ENCODE measurements at regions not wholly inside any gene's neighbourhood (a gene's known extent, or its start where the extent isn't known, plus 50 kb on each side); places are given as distances from the start of the nearest gene placed in this dataset.
"Not testable (repeated sequence)": the region's sequence is repeated elsewhere in the genome, so short reads cannot be mapped to it uniquely, and the experiment has no call there.

GRCh38 chr14:83023369-83023768 lies 1489.7 kb upstream of the SEL1L start:
- no peak for DNase-seq

DNA sequence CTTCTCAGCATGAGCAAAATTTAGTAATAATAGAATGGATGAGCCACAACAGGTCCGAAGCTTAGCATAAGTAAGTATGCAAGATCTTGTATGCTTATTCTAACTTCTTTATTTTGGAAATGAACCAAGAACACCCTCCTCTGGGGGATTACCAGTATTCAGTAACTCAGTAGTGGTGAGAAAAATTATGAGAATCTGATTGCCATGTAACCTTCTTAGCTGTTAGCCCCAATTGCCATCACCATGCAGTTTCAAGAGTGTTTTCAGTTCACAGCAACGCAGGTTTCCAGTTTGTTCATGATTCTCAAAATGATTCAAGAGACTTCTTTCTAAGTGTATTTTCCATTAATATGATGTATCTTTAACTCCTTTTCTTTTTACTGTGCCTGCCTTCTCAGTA lies 1507.6 kb upstream of the SEL1L start:
- DNase-seq, result no peak

GRCh38 chr14:83042858-83043257 lies 1509.2 kb upstream of the SEL1L start:
- no peak for DNase-seq

DNA sequence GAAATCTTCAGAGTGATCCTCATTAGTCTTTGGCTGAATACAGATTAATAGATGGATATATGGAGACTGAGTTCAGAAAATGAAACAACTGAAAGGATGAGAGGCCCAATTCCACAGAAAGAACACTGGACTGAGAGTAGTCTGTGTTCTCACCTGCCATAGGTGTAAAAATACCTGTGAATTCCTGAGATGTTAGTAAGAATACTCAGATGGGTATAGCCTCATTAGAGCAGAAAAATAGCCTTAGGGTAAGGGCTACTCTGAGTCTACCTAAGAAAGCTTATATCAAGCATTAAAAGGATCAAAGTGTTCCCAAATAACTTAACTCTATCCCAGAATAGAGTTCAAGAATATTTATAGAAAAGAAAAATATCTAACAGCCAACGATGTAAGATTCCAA lies 1510.3 kb upstream of the SEL1L start:
- DNase-seq, result no peak

DNA sequence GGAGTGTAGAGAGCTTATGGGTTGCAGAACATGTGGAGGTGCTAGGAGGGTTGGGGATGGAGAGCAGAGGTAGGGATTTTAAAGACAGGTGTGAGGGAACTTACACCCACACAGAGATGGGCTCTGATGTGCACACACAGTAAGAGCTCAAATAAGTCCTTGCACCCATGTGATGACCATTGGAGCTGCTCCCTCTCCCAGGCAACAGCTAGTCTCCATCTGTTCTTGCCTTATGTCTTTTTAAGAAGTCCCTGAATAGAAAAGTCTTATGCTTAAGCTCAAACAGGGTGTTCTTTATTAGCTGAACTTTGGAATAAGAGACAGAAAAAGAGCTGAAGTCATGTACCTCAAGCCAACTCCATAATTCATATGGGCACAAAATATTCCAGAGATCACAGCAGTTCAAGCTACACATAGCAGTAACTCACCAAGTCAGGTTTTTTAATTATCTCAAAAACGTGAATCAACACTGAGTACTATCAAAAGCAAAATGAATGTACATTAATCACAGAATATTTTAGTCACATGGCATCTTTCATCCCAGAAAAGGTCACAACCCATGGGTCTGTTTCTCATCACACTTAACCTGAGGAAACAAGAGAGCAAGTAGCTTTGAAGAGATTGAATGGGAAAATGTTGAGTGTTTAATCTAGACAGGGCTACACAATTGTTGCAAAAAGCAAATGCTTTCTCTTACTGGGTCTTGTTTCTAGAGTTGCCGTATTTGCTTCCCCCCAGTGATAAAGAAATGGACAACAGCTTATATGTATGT lies 1513.6 kb upstream of the SEL1L start:
- DNase-seq, result no peak

DNA sequence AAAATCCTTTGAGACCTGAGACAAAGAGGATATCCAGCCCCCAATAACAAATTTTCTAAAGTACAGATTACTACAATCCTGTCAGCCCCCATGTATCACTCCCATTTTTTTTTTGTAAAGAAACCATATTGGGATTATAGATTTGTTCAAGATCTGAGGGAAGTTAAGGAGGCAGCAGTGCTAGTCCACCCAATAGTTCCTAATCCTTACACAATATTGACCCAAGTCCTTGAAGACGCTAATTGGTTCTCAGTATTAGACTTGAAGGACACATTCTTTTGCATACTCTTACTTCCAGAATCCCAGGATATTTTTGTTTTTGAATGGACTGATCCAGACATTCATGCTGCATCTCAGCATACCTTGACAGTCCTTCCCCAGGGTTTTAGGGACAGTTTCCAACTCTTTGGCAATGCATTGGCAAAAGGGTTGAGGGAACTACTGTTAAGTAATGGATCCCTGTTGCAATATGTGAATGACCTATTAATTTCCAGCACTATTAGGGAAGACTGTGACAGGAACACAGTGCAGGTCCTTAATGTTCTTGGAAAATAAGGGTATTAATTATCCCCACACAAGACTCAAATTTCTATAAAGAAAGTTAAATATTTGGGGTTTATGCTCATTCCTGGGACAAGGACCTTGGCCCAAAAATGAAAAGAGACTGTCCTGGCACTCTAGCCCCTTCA lies 1519.5 kb upstream of the SEL1L start:
- no peak for DNase-seq

DNA sequence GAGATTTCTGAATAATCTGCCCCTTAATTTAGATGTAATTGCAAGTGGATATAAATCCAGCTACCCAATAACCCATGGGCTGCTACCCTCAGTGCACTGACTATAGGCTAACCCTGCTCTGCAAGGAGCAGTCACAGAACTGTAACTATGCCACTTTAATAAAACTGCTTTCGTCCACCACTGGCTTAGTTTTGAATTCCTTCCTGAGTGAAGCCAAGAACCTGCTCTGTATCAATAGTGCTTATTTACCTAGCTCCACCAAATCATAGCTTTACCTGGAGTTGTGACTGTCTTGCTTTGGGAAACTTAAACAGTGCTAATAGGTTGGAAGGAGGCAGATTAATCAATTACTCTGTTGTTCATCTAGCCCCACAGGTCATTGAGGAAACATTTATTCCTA lies 1524.4 kb upstream of the SEL1L start:
- DNase-seq, result no peak

- no peak for DNase-seq
Measured at GRCh38 chr14:83071888-83072501, 1538.3 kb upstream of the SEL1L start.

GRCh38 chr14:83085136-83085535 lies 1551.5 kb upstream of the SEL1L start:
- DNase-seq, result no peak

- DNase-seq, result no peak
Measured at GRCh38 chr14:83085725-83086124, 1552.1 kb upstream of the SEL1L start.

GRCh38 chr14:83091991-83092956 lies 1558.6 kb upstream of the SEL1L start:
- DNase-seq, result not testable (repeated sequence)

DNA sequence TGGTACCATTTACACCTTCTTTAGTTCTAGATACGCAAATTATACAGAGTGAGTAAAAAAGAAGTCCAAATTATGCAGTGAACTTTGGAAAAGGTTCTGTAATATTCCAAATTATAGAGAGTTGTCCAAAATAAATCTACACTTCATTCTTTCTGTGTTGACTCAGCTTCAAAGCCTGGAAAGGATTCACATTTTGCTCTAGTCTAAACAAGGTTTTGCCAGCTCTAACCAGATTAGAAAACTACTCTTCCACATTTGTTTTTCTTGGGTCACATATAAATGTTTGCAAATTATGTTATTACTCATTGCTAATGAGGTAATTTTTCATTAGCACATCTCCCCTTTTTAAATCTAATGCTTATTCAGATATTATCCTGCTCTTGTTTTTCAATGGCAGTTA lies 1562.4 kb upstream of the SEL1L start:
- no peak for DNase-seq

DNA sequence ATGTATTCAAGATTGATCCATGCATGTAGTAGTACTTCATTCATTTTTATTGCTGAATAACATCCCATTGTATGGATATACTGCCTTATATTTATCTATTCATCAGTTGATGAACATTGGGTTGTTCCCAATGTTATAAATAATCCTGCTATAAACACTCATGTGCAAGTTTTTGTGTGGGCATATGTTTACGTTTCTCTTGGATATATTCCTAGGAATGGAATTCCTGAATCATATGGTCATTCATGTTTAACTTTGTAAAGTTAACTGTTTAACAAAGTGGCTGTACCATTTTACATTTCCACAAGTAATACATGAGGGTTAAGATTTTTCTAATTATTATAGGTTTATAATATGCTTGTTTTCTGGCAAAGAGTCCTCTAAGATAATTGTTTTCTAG lies 1568.2 kb upstream of the SEL1L start:
- no peak for DNase-seq

- no peak for DNase-seq
Measured at GRCh38 chr14:83118029-83118428, 1584.4 kb upstream of the SEL1L start.

DNA sequence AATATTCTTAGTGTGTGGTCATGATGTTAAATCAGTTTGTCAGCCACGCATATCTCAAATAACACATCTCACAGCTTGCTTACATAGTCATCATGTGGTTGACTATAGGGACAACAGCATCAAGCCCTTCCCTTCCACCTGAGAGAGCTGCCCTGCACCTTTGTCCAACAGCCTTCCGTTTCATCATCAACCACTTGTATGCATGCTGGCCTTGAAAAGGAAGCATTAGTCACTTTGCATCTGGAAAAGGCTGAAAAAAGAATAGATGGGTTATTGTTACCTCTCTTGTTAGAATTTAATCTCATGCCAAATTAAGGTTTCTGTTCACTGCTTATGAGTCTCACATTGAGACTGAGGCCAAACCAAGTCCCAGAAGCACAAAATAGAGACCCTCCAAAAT lies 1586.5 kb upstream of the SEL1L start:
- DNase-seq, result no peak

- DNase-seq, result no peak
Measured at GRCh38 chr14:83126076-83126475, 1592.4 kb upstream of the SEL1L start.

GRCh38 chr14:83128783-83129182 lies 1595.1 kb upstream of the SEL1L start:
- DNase-seq, result no peak

GRCh38 chr14:83129496-83129895 lies 1595.8 kb upstream of the SEL1L start:
- DNase-seq, result no peak

- DNase-seq, result no peak
Measured at GRCh38 chr14:83133981-83134645, 1600.5 kb upstream of the SEL1L start.

- no peak for DNase-seq
Measured at GRCh38 chr14:83140756-83141155, 1607.1 kb upstream of the SEL1L start.

DNA sequence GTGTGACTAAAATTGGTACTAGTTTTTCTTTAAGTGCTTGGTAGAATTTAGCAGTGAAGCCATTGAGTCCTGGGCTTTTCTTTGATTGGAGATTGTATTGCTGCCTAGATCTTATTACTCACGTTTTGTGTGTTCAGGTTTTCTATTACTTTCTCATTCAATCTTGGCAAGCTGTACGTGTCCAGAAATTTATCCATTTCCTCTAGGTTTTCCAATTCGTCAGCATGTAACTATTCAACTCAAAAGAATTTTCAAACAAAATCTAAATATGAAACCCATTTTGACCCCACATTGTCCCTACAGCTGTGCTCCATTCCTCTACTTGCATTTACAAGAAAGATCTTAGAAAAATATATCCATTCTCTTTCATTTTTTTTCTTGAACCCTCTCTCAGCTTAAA lies 1613.4 kb upstream of the SEL1L start:
- no peak for DNase-seq

- no peak for DNase-seq
Measured at GRCh38 chr14:83151571-83151970, 1617.9 kb upstream of the SEL1L start.
